Endothelial cell of umbilical vein (primary cell): ENCODE measurements at regions not wholly inside any gene's neighbourhood (a gene's known extent, or its start where the extent isn't known, plus 50 kb on each side); places are given as distances from the start of the nearest gene placed in this dataset.

Source experiments
- CTCF ChIP-seq, 2 donors: IDR thresholded peaks; 1 replicate in 1 of 2; 2 replicates in 1 of 2; pipeline ENCODE4 v1.5.1; 2011; ENCODE audit warnings: low read length in 2 of 2, mild to moderate bottlenecking in 2 of 2, moderate library complexity in 2 of 2, control low read depth in 1 of 2, inconsistent platforms in 1 of 2, low read depth in 1 of 2; ENCODE audit not compliant: insufficient read depth in 1 of 2; ENCODE audit errors: extremely low read depth in 1 of 2
- EZH2 ChIP-seq: IDR thresholded peaks from 2 replicates; pipeline ENCODE4 v1.6.1; 2012; ENCODE audit warnings: borderline replicate concordance, low read depth, mild to moderate bottlenecking, moderate library complexity, low read length, inconsistent platforms; ENCODE audit not compliant: severe bottlenecking
- FOS ChIP-seq: IDR thresholded peaks from 2 replicates; pipeline ENCODE4 v1.6.1; 2011; ENCODE audit warnings: mild to moderate bottlenecking, low read length, moderate library complexity, borderline replicate concordance; ENCODE audit not compliant: insufficient read depth
- JUN ChIP-seq: IDR thresholded peaks from 2 replicates; pipeline ENCODE4 v1.6.1; 2011; ENCODE audit warnings: borderline replicate concordance, low read depth; ENCODE audit not compliant: insufficient read length, insufficient read depth
- MAX ChIP-seq: IDR thresholded peaks from 2 replicates; pipeline ENCODE4 v1.6.1; 2011; ENCODE audit not compliant: insufficient read depth, insufficient read length
- POLR2A ChIP-seq: IDR thresholded peaks from 2 replicates; pipeline ENCODE4 v1.6.1; 2012; ENCODE audit warnings: low read depth, mild to moderate bottlenecking, control low read depth, low read length
- POLR2AphosphoS5 ChIP-seq: IDR thresholded peaks from 2 replicates; pipeline ENCODE4 v1.6.1; 2012; ENCODE audit warnings: low read depth, mild to moderate bottlenecking, control low read depth, low read length, moderate library complexity; ENCODE audit not compliant: insufficient read depth

DNA sequence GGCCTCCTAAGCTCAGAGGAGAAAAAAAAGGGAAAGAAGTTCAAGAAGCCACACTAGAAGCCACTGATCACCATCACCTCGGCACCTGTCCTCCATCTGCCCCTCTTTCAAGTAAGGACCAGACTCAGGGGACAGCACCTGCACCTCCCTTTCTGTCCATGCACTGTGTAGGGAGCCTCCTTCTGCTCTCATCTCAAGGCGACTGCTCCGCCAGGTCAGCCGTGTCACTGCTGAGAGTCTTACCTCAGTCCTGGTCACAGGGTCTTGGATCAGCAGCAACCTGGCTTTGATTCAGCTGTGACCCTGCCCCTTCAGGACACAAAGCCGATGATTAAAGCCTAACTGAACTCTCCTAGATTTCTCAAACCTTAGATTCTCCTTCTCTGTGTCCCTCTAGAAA, 101.5 kb downstream of the ZNF280B start:
- TF ChIP-seq CTCF (IDR thresholded peaks at IDR 0.05; ENCODE audit: extremely low read depth in 1 of 2, insufficient read depth in 1 of 2, low read depth in 1 of 2, low read length in 2 of 2) (no peak), POLR2AphosphoS5 (no peak), MAX (no peak), FOS (no peak), POLR2A (no peak), EZH2 (no peak), JUN (no peak)
